GM12878 (cell line): ENCODE measurements at regions not wholly inside any gene's neighbourhood (a gene's known extent, or its start where the extent isn't known, plus 50 kb on each side); places are given as distances from the start of the nearest gene placed in this dataset.

Experiments used
- ATAC-seq: fragments of 200-7000 bp; cut with Tn5 transposase; 3 replicates; pipeline ENCODE4 v1.9.1; 2020; ENCODE audit warnings: mild to moderate bottlenecking, moderate library complexity
- BruUV-seq: library from RNA; stranded (reverse); fragments of 400-500 nt; replicated peaks from 2 replicates; lab custom pipeline; 2021; lab: Mats Ljungman, UMichigan
- CTCF ChIA-PET: fragments of 300-600 bp; sonication (Branson Sonifier 250); formaldehyde crosslinking; extraction: SDS; loops from one replicate; lab custom pipeline; 2021; ENCODE audit warnings: inconsistent platforms; lab: Yijun Ruan, JAX
- POLR2A ChIA-PET: fragments of 350-600 bp; formaldehyde crosslinking; extraction: SDS; loops from one replicate; lab custom pipeline; 2021; ENCODE audit warnings: inconsistent platforms; lab: Charles Lee
- RAD21 ChIA-PET: fragments of 300-600 bp; sonication (Branson Sonifier 250); formaldehyde crosslinking; loops from one replicate; lab custom pipeline; 2023; ENCODE audit warnings: antibody characterized with exemption; ENCODE audit not compliant: unreplicated experiment; lab: Charles Lee
- SMC1A ChIA-PET: fragments of 300-600 bp; sonication (Branson Sonifier 250); formaldehyde crosslinking; loops from one replicate; lab custom pipeline; 2023; ENCODE audit not compliant: unreplicated experiment, uncharacterized antibody; lab: Charles Lee
- DNase-seq: peaks from one replicate; pipeline ENCODE4 v3.0.0-alpha.2; 2011; ENCODE audit warnings: low read depth, low spot score
- FAIRE-seq: peaks from 3 replicates; lab custom pipeline; 2011; peaks lifted over from hg19 to GRCh38; lab: Jason Lieb, UNC
- H2AFZ ChIP-seq: 2 replicates; pipeline ENCODE4 v1.6.0; 2011; ENCODE audit warnings: low read depth, low read length, control low read depth; ENCODE audit not compliant: control insufficient read depth
- H3K27ac ChIP-seq: 2 replicates; pipeline ENCODE4 v1.5.1; 2011; ENCODE audit warnings: control low read depth; ENCODE audit not compliant: control insufficient read depth, insufficient read depth
- H3K27me3 ChIP-seq, 2 experiments: replicated peaks in 1 of 2; 2 replicates each; pipeline versions ENCODE4 v1.6.0 to v1.6.1; 2011; ENCODE audit warnings: low read length in 1 of 2; ENCODE audit not compliant: control insufficient read depth in 2 of 2, insufficient read depth in 2 of 2
- H3K36me3 ChIP-seq, 2 experiments: 2 replicates each; pipeline ENCODE4 v1.5.1; 2011; ENCODE audit warnings: low read length in 1 of 2; ENCODE audit not compliant: control insufficient read depth in 2 of 2, insufficient read depth in 2 of 2
- H3K4me1 ChIP-seq: 2 replicates; pipeline ENCODE4 v1.6.1; 2011; ENCODE audit warnings: mild to moderate bottlenecking, low read length, moderate library complexity, mixed read lengths; ENCODE audit not compliant: control insufficient read depth, insufficient read depth
- H3K4me2 ChIP-seq: 2 replicates; pipeline ENCODE4 v1.6.0; 2011; ENCODE audit warnings: control low read depth; ENCODE audit not compliant: control insufficient read depth, insufficient read depth
- H3K4me3 ChIP-seq: fragments of 200-600 bp; sonication (generic); 2 replicates; pipeline ENCODE4 v1.5.1; 2016
- H3K79me2 ChIP-seq: 2 replicates; pipeline ENCODE4 v1.6.0; 2011; ENCODE audit warnings: low read length; ENCODE audit not compliant: control insufficient read depth, insufficient read depth
- H3K9ac ChIP-seq: 2 replicates; pipeline ENCODE4 v1.8.0; 2011; ENCODE audit warnings: low read length, control low read depth, mixed read lengths; ENCODE audit not compliant: control insufficient read depth, insufficient read depth
- H3K9me3 ChIP-seq: replicated peaks from 3 replicates; pipeline ENCODE4 v1.5.1; 2011; ENCODE audit warnings: mild to moderate bottlenecking, low read length; ENCODE audit not compliant: control insufficient read depth, insufficient read depth
- H4K20me1 ChIP-seq: 2 replicates; pipeline ENCODE4 v1.6.0; 2011; ENCODE audit not compliant: control insufficient read depth, insufficient read depth
- ASH2L ChIP-seq: fragments of 300-600, 200-600 bp; sonication (generic); IDR thresholded peaks from 2 replicates; pipeline ENCODE4 v1.6.1; 2017; ENCODE audit warnings: low read depth, mild to moderate bottlenecking, borderline replicate concordance
- E2F4 ChIP-seq: IDR thresholded peaks from 2 replicates; pipeline ENCODE4 v1.6.1; 2012; ENCODE audit warnings: low read depth, low read length, improper control_type of control experiment
- ELK1 ChIP-seq: IDR thresholded peaks from 2 replicates; pipeline ENCODE4 v1.6.1; 2012; ENCODE audit warnings: low read depth, low read length, improper control_type of control experiment
- HDAC6 ChIP-seq: fragments of 200-600 bp; sonication (generic); IDR thresholded peaks from one replicate; pipeline ENCODE4 v1.8.0; 2017; ENCODE audit warnings: antibody characterized with exemption; ENCODE audit not compliant: unreplicated experiment
- MEF2B ChIP-seq: fragments of 450-650 bp; IDR thresholded peaks from 2 replicates; pipeline ENCODE4 v1.6.1; 2018; ENCODE audit warnings: mild to moderate bottlenecking, moderate library complexity; ENCODE audit not compliant: partially characterized antibody, poor library complexity, severe bottlenecking
- MTA2 ChIP-seq: fragments of 450-650 bp; IDR thresholded peaks from 2 replicates; pipeline ENCODE4 v1.6.1; 2016; ENCODE audit warnings: low read depth, mild to moderate bottlenecking, moderate library complexity
- NBN ChIP-seq: fragments of 450-650 bp; IDR thresholded peaks from 2 replicates; pipeline ENCODE4 v1.6.1; 2016
- POU2F2 ChIP-seq: IDR thresholded peaks from 3 replicates; pipeline ENCODE4 v1.6.1; 2011; ENCODE audit warnings: low read depth, mild to moderate bottlenecking, low read length, borderline replicate concordance
- RAD51 ChIP-seq: fragments of 450-650 bp; IDR thresholded peaks from 2 replicates; pipeline ENCODE4 v1.6.1; 2016; ENCODE audit warnings: moderate library complexity, mild to moderate bottlenecking, inconsistent platforms
- RELB ChIP-seq: fragments of 450-650 bp; IDR thresholded peaks from 2 replicates; pipeline ENCODE4 v1.6.1; 2017; ENCODE audit warnings: low read depth, mild to moderate bottlenecking, moderate library complexity
- SMAD1 ChIP-seq: fragments of 450-650 bp; IDR thresholded peaks from 2 replicates; pipeline ENCODE4 v1.6.1; 2018; ENCODE audit warnings: mild to moderate bottlenecking, low read depth; ENCODE audit not compliant: partially characterized antibody
- TCF12 ChIP-seq: IDR thresholded peaks from 2 replicates; pipeline ENCODE4 v1.6.1; 2011; ENCODE audit warnings: low read depth, mild to moderate bottlenecking, low read length
- WGBS: methylation state at CpG from one replicate; pipeline ENCODE4 v1.1.6; 2016; ENCODE audit warnings: low lambda C conversion rate; ENCODE audit not compliant: insufficient replicate concordance, insufficient coverage; ENCODE audit errors: missing lambda C conversion rate; 5-methylcytosine and 5-hydroxymethylcytosine counted together
- in situ Hi-C: fragments of 300-500 bp; cut with MboI; formaldehyde crosslinking; loops from 9 replicates; pipeline ENCODE4 v1.14.3; 2018; ENCODE audit warnings: mixed read lengths
- intact Hi-C: fragments of 100-400 bp; cut with micrococcal nuclease; formaldehyde crosslinking; loops from one replicate; pipeline ENCODE4 v1.14.2; 2022; ENCODE audit not compliant: unreplicated experiment

- no peaks in the 10 kb centered on the region for H3K4me1 ChIP-seq
- intact Hi-C loops (no loop called here), in situ Hi-C loops (no loop called here)
- no peaks in the 10 kb centered on the region for H3K9me3 ChIP-seq
- no peak overlapping the region for H3K4me2 ChIP-seq
- H3K36me3 ChIP-seq, result no peaks in the 10 kb centered on the region
- ChIA-PET CTCF (no interaction called here), RAD21 (interaction anchor here (0.6 to 0.7 kb wide), 2 partner anchors 270 to 1180 kb away, joined by 3 read pairs; no protein-coding TSS in a partner anchor), SMC1A (no interaction called here), POLR2A (no interaction called here)
- no peak overlapping the region for H3K9ac ChIP-seq
- no peak overlapping the region for H3K4me3 ChIP-seq
- H4K20me1 ChIP-seq, result no peaks in the 10 kb centered on the region
- no TSS peak for BruUV-seq
- TF ChIP-seq TCF12 (no peak), NBN (no peak), RAD51 (no peak), ASH2L (no peak), SMAD1 (no peak), POU2F2 (no peak), E2F4 (no peak), MTA2 (no peak), HDAC6 (no peak), MEF2B (no peak), ELK1 (no peak), RELB (no peak)
- 47% methylated on average over 1 of the region's 1 CpG for WGBS
- FAIRE-seq (no peak), DNase-seq (no peak), ATAC-seq (no peak)
- H3K27me3 ChIP-seq, result no peaks in the 10 kb centered on the region
- H2AFZ ChIP-seq, result no peak overlapping the region
- H3K79me2 ChIP-seq, result no peaks in the 10 kb centered on the region
- no peak overlapping the region for H3K27ac ChIP-seq
These were observed 457.5 kb downstream of the NSUN3 start for GRCh38 chr3:94520364-94520763.
